COLO668 (cell line): ENCODE measurements at regions not wholly inside any gene's neighbourhood (a gene's known extent, or its start where the extent isn't known, plus 50 kb on each side); places are given as distances from the start of the nearest gene placed in this dataset.
"Not testable (repeated sequence)": the region's sequence is repeated elsewhere in the genome, so short reads cannot be mapped to it uniquely, and the experiment has no call there.

Experiments used
- DNase-seq: peaks from one replicate; lab custom pipeline; 2025; ENCODE audit not compliant: unreplicated experiment; lab: John Stamatoyannopoulos, UW

GRCh38 chr15:38614621-38615020 lies 50.0 kb upstream of the RASGRP1 start:
- no peak for DNase-seq

DNA sequence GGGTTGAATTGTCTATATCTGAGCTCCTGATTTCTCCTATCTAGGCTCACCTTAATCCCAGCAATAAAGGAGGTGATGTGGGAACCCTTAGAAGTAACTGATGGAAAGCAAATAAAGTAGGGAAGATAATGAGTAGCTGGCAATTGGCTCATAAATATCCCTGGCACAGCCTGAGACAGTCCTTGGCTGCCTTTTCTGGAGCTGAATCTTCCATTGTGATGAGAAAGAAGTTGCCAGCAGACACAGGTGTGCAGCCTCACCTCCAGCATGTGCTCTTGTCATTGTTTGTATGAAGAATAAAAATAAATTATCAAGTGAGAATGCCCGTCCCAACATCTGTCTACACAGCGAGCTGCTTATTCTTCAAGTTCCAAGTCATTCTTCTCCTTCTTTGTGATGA lies 53.2 kb upstream of the RASGRP1 start:
- DNase-seq: no peak

DNA sequence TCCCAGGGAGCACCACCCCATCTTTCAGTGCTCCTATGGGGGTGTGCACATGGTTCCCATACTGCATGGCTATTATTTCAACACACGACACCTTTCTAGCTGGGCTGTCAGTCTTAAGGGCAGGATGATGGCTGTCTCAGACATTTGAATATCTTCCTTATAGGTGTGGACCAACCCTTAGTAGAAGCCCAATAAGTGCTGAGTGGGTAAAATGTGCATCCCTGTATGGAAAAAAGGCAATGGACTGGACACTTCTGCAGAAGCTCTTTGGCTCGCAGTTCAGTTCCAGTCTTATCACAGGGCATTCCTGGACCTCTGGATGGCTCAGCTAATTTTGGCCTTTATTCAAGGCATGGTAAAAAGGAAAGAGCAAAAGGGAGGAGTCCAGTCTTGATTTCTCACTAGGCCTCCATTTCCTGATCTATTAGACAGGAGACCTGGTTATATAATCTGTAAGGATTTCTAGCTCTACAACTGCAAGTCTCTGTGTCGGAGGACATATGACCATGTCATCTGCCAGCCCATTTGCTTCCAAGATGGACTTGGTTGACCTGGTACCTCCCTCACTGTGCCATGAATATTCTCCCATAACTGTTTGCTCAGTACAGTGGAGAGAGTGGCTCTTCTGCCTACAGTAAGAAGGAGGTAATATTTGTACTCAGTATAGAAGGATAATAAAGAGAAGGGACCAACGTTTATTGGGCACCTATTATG lies 53.8 kb upstream of the RASGRP1 start:
- no peak for DNase-seq

DNA sequence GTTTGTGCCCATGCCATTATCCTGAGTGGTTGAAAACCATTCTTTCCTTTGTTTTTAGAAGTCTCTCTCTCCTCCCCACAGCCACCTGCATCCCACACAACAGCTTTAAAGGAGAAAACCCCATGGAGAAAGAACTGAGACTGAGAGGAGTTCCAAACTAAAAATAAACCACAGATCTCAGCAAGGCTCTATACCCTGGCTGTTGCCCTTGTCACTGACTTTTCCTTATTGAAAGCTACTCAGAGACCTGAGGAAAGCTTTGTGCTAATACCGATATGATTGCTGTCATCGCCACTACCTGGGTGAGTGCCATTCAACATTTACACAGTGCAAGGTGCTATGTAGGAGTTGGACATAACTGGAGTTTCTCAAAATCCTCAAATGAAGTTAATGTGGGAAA lies 55.5 kb upstream of the RASGRP1 start:
- DNase-seq: no peak

DNA sequence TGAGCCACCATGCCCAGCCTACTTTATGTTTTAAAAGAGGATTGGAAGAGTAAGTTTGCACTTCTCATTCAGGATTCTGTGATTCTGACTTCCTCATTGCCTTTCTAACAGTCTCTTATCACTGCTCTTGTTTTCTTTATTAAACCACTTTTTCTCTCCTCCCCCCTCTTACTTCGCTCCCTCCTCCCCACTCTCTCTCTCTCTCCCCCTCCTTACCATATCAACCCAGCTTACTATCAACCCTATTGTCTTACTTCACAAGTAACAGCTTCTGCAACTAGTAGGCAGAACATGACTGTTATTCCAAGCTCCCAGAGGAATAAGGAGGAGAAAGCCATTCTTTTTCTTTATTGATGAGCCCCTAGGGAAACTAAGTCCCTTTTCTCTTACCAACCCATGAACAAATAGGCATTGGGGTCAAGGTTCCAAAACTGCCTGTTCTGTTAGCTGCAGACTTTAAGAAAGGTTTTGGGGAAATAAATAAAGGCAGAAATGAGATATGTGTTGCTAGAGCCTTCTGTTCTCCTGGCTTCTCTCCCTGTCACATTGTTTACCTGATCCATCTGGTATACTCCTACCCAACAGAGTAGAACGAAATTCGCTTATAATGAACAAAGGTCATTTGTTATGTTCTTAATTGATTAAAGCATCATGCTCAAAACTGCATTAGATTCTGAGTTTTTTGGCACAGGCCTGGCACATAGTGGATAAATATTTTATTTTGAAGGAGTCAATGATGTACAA lies 56.4 kb upstream of the RASGRP1 start:
- DNase-seq: no peak

DNA sequence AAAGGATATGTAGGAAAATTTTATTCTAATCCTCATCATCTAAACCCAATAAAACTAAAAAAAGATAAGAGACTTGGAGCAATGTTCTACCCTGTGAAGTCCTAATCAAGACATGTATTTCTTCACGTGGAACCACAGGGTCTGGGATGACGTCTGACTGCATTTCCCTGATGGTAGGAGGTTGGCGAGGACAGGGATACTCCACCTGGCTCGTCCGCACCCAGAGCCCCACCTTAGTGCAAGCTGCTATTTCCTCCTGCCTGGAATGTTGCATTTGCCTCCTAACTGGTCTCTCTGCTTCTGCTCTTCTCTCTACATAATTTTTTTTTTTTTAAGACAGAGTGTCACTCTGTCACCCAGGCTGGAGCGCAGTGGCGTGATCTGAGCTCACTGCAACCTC lies 57.7 kb upstream of the RASGRP1 start:
- DNase-seq: no peak

DNA sequence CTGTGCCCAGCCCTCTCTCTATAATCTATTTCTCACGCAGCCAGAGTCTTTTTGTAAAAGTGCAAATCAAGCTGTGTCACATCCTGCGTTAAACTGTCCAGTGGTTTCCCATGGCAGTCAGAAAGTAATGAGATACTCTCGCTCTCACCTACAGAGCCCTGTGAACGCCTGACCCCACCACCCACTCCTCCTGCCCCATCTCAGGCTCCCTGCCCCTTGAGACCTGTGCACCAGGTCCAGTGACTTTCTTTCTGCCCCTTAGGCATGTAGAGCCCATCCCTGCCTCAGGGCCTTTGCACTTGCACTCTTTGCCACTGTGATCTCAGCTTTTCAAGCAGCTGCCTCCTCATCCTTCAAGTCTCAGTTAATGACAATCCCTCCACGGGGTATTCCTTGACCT lies 58.3 kb upstream of the RASGRP1 start:
- DNase-seq: no peak

- DNase-seq: no peak
These were observed 59.1 kb upstream of the RASGRP1 start for GRCh38 chr15:38623744-38624143.

- no peak for DNase-seq
These were observed 59.9 kb upstream of the RASGRP1 start for GRCh38 chr15:38624244-38625205.

GRCh38 chr15:38625886-38626285 lies 61.3 kb upstream of the RASGRP1 start:
- DNase-seq: no peak

- no peak for DNase-seq
These were observed 61.9 kb upstream of the RASGRP1 start for GRCh38 chr15:38626443-38627050.

DNA sequence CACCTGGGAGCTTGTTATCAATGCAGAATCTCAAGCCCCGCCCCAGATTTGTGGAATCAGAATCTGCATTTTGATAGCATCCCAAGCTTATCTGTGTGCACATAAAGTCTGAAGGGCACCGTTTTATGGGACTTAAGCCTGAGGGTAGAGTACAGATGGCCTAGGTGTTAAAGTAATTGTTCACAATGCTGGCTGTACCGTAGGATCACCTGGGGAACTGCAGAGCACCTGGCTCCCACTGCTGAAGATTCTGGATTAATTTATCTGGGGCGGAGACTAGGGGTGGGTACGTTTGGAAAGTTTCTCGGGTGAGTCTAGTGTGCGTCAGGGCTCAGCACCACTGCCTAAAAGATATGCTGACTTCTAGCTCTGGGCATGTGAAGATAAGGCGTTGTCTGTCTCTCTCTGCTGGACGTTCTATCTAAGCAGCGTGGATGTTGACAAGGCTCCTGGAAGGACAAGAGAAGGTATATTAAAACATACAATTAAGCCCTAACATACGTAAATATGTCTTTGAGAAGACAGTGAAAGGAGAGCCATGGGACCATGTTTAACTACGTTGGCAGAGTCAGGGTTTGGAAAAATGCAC lies 63.2 kb upstream of the RASGRP1 start:
- DNase-seq: no peak

GRCh38 chr15:38631119-38632075 lies 66.8 kb upstream of the RASGRP1 start:
- no peak for DNase-seq

DNA sequence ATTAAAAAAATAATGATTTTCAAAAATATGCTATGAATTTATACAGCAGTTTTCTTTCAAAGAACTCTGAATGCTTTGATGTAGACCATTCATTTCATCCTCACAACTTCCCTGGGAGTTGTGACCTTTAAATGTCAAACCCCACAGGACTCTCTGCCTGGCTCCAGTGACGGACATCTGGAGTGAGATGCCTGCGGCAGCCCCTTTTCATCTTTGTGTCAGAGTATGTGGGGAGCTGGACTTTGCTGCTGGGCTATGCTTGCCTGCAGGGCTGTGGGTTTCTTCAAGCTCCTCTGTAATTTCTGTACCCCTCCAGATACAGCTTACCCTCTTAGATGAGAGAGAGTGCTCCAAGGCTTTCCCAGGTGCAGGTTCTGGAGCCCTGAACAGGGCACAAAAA lies 70.6 kb upstream of the RASGRP1 start:
- DNase-seq: no peak

- no peak for DNase-seq
These were observed 72.0 kb upstream of the RASGRP1 start for GRCh38 chr15:38636597-38636996.

DNA sequence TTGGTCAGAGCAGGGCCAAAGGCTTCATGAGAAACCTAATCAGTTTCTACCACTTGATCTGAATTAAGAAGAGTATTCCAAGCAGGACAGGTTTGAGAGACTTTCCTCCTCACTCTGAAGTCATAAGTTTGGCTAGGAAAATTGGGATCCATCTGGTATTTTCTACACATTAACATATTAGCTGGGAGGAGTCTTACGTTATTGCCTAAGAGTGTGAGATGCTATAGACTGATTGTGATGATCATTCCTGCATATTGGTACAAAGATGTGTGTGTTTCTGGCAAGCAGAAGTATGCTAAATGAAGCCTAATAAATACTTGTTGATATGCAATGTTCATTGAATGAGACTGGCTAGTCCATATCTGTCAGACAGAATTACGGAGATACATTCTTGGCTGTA lies 73.5 kb upstream of the RASGRP1 start:
- no peak for DNase-seq

- DNase-seq: no peak
These were observed 74.2 kb upstream of the RASGRP1 start for GRCh38 chr15:38638811-38639210.

- no peak for DNase-seq
These were observed 78.2 kb upstream of the RASGRP1 start for GRCh38 chr15:38642689-38643270.

- not testable (repeated sequence) for DNase-seq
These were observed 79.7 kb upstream of the RASGRP1 start for GRCh38 chr15:38644353-38644752.
